ENCODE measurements at regions not wholly inside any gene's neighbourhood (a gene's known extent, or its start where the extent isn't known, plus 50 kb on each side); places are given as distances from the start of the nearest gene placed in this dataset.

GRCh38 chr4:136186650-136187049, 1345.6 kb downstream of the PCDH18 start:
- Histone ChIP-seq H3K36me3 (no peaks in the 10 kb centered on the region), H3K27me3 (no peaks in the 10 kb centered on the region), H3K4me1 (no peaks in the 10 kb centered on the region), H3K27ac (no peak overlapping the region), H3K9me3 (no peaks in the 10 kb centered on the region), H3K4me3 (no peak overlapping the region)
- no peak for DNase-seq (ENCODE audit: extremely low spot score in 2 of 2)
- TF ChIP-seq CTCF (IDR thresholded peaks at IDR 0.05) = no peak
- no peak for TF ChIP-seq POLR2A (IDR thresholded peaks at IDR 0.05)
- no peak for TF ChIP-seq POLR2AphosphoS5 (IDR thresholded peaks at IDR 0.05; ENCODE audit: insufficient read depth in 1 of 2, low read depth in 1 of 2)
- intact Hi-C loops (cut with DNase I) = no loop called here

GRCh38 chr4:136183513-136183912, 1348.8 kb downstream of the PCDH18 start:
- TF ChIP-seq POLR2A (IDR thresholded peaks at IDR 0.05) = no peak
- TF ChIP-seq CTCF (IDR thresholded peaks at IDR 0.05) = no peak
- TF ChIP-seq POLR2AphosphoS5 (IDR thresholded peaks at IDR 0.05; ENCODE audit: insufficient read depth in 1 of 2, low read depth in 1 of 2) = no peak
- Histone ChIP-seq H3K27me3 (no peaks in the 10 kb centered on the region), H3K36me3 (no peaks in the 10 kb centered on the region), H3K4me3 (no peak overlapping the region), H3K27ac (no peak overlapping the region), H3K9me3 (no peaks in the 10 kb centered on the region), H3K4me1 (no peaks in the 10 kb centered on the region)
- no peak for DNase-seq (ENCODE audit: extremely low spot score in 2 of 2)
- intact Hi-C loops (cut with DNase I) = no loop called here

- H3K27ac ChIP-seq = no peak overlapping the region
- DNase-seq (ENCODE audit: extremely low spot score in 2 of 2) = no peak
- no peak overlapping the region for H3K4me3 ChIP-seq
- intact Hi-C loops (cut with DNase I) = no loop called here
- no peaks in the 10 kb centered on the region for H3K27me3 ChIP-seq
- H3K4me1 ChIP-seq = no peaks in the 10 kb centered on the region
- no peaks in the 10 kb centered on the region for H3K36me3 ChIP-seq
- H3K9me3 ChIP-seq = no peaks in the 10 kb centered on the region
- TF ChIP-seq POLR2A (IDR thresholded peaks at IDR 0.05) (no peak), CTCF (IDR thresholded peaks at IDR 0.05) (no peak), POLR2AphosphoS5 (IDR thresholded peaks at IDR 0.05; ENCODE audit: insufficient read depth in 1 of 2, low read depth in 1 of 2) (no peak)
Observed at GRCh38 chr4:136156947-136157346, 1375.3 kb downstream of the PCDH18 start.

GRCh38 chr4:136150046-136150445, 1382.2 kb downstream of the PCDH18 start:
- Histone ChIP-seq H3K9me3 (no peaks in the 10 kb centered on the region), H3K4me1 (no peaks in the 10 kb centered on the region), H3K4me3 (no peak overlapping the region), H3K27me3 (no peaks in the 10 kb centered on the region), H3K27ac (no peak overlapping the region), H3K36me3 (no peaks in the 10 kb centered on the region)
- intact Hi-C loops (cut with DNase I) = no loop called here
- no peak for TF ChIP-seq POLR2A (IDR thresholded peaks at IDR 0.05)
- no peak for TF ChIP-seq CTCF (IDR thresholded peaks at IDR 0.05)
- TF ChIP-seq POLR2AphosphoS5 (IDR thresholded peaks at IDR 0.05; ENCODE audit: insufficient read depth in 1 of 2, low read depth in 1 of 2) = no peak
- no peak for DNase-seq (ENCODE audit: extremely low spot score in 2 of 2)

- no peaks in the 10 kb centered on the region for H3K4me1 ChIP-seq
- H3K4me3 ChIP-seq = no peak overlapping the region
- no peak overlapping the region for H3K27ac ChIP-seq
- H3K9me3 ChIP-seq = no peaks in the 10 kb centered on the region
- intact Hi-C loops (cut with DNase I) = no loop called here
- no peaks in the 10 kb centered on the region for H3K36me3 ChIP-seq
- no peaks in the 10 kb centered on the region for H3K27me3 ChIP-seq
- TF ChIP-seq POLR2AphosphoS5 (IDR thresholded peaks at IDR 0.05; ENCODE audit: insufficient read depth in 1 of 2, low read depth in 1 of 2) (no peak), POLR2A (IDR thresholded peaks at IDR 0.05) (no peak), CTCF (IDR thresholded peaks at IDR 0.05) (no peak)
- DNase-seq (ENCODE audit: extremely low spot score in 2 of 2) = no peak
Observed at GRCh38 chr4:136136601-136137000, 1395.7 kb downstream of the PCDH18 start.

All from vagina (tissue), 2 donors.